HG03039 (cell line): ENCODE measurements at regions not wholly inside any gene's neighbourhood (a gene's known extent, or its start where the extent isn't known, plus 50 kb on each side); places are given as distances from the start of the nearest gene placed in this dataset.
"Not testable (repeated sequence)": the region's sequence is repeated elsewhere in the genome, so short reads cannot be mapped to it uniquely, and the experiment has no call there.

Experiments
- ATAC-seq: cut with Tn5 transposase; IDR thresholded peaks from one replicate; pipeline ENCODE4 v1.9.1; 2021; ENCODE audit warnings: mild to moderate bottlenecking, moderate library complexity; ENCODE audit not compliant: unreplicated experiment

GRCh38 chr14:81738946-81739659 is 205.4 kb upstream of the SEL1L start:
- ATAC-seq, result no peak

GRCh38 chr14:81743605-81744004 is 210.0 kb upstream of the SEL1L start:
- no peak for ATAC-seq

GRCh38 chr14:81751198-81751597 is 217.5 kb upstream of the SEL1L start:
- no peak for ATAC-seq

- ATAC-seq, result no peak
Observed at GRCh38 chr14:81759541-81759940, 225.9 kb upstream of the SEL1L start.

- ATAC-seq, result no peak
Observed at GRCh38 chr14:81765651-81766275, 232.1 kb upstream of the SEL1L start.

GRCh38 chr14:81766321-81766915 is 232.8 kb upstream of the SEL1L start:
- no peak for ATAC-seq

- ATAC-seq, result no peak
Observed at GRCh38 chr14:81767266-81767995, 233.8 kb upstream of the SEL1L start.

- ATAC-seq, result no peak
Observed at GRCh38 chr14:81771651-81772275, 238.1 kb upstream of the SEL1L start.

- ATAC-seq, result no peak
Observed at GRCh38 chr14:81772381-81772780, 238.7 kb upstream of the SEL1L start.

GRCh38 chr14:81776531-81776930 is 242.9 kb upstream of the SEL1L start:
- ATAC-seq, result no peak

GRCh38 chr14:81781798-81782197 is 248.1 kb upstream of the SEL1L start:
- not testable (repeated sequence) for ATAC-seq

GRCh38 chr14:81784084-81784483 is 250.4 kb upstream of the SEL1L start:
- ATAC-seq, result no peak

- ATAC-seq, result no peak
Observed at GRCh38 chr14:81797315-81797714, 263.7 kb upstream of the SEL1L start.

- no peak for ATAC-seq
Observed at GRCh38 chr14:81801921-81802320, 268.3 kb upstream of the SEL1L start.

GRCh38 chr14:81802341-81802740 is 268.7 kb upstream of the SEL1L start:
- ATAC-seq, result no peak

GRCh38 chr14:81805785-81806184 is 272.1 kb upstream of the SEL1L start:
- ATAC-seq, result no peak

- no peak for ATAC-seq
Observed at GRCh38 chr14:81811705-81812269, 278.1 kb upstream of the SEL1L start.

- ATAC-seq, result no peak
Observed at GRCh38 chr14:81818271-81818670, 284.6 kb upstream of the SEL1L start.

- no peak for ATAC-seq
Observed at GRCh38 chr14:81819344-81819743, 285.7 kb upstream of the SEL1L start.

- ATAC-seq, result no peak
Observed at GRCh38 chr14:81819910-81820309, 286.3 kb upstream of the SEL1L start.

GRCh38 chr14:81826081-81826480 is 292.4 kb upstream of the SEL1L start:
- ATAC-seq, result no peak
